Embryonic facial prominence (tissue), 1 donor: ENCODE measurements at regions not wholly inside any gene's neighbourhood (a gene's known extent, or its start where the extent isn't known, plus 50 kb on each side); places are given as distances from the start of the nearest gene placed in this dataset.

Experiments
- DNase-seq: peaks from one replicate; pipeline ENCODE4 v3.0.0-alpha.2; 2016; ENCODE audit errors: extremely low spot score

- DNase-seq, result no peak
These were observed 166.3 kb upstream of the STXBP5 start for GRCh38 chr6:147037881-147038280.

GRCh38 chr6:147040121-147040910, 163.9 kb upstream of the STXBP5 start:
- DNase-seq, result no peak

GRCh38 chr6:147042679-147043078, 161.5 kb upstream of the STXBP5 start:
- no peak for DNase-seq

GRCh38 chr6:147043994-147044477, 160.2 kb upstream of the STXBP5 start:
- no peak for DNase-seq

- no peak for DNase-seq
These were observed 157.9 kb upstream of the STXBP5 start for GRCh38 chr6:147046141-147046877.

- no peak for DNase-seq
These were observed 155.3 kb upstream of the STXBP5 start for GRCh38 chr6:147048930-147049329.

GRCh38 chr6:147053311-147053921, 150.8 kb upstream of the STXBP5 start:
- no peak for DNase-seq

- DNase-seq, result no peak
These were observed 150.1 kb upstream of the STXBP5 start for GRCh38 chr6:147054158-147054557.

GRCh38 chr6:147054871-147055270, 149.3 kb upstream of the STXBP5 start:
- DNase-seq, result no peak

GRCh38 chr6:147055821-147056392, 148.3 kb upstream of the STXBP5 start:
- no peak for DNase-seq

GRCh38 chr6:147057188-147057587, 147.0 kb upstream of the STXBP5 start:
- no peak for DNase-seq

- DNase-seq, result no peak
These were observed 146.4 kb upstream of the STXBP5 start for GRCh38 chr6:147057705-147058342.

- no peak for DNase-seq
These were observed 145.3 kb upstream of the STXBP5 start for GRCh38 chr6:147058786-147059385.

GRCh38 chr6:147060636-147061035, 143.6 kb upstream of the STXBP5 start:
- DNase-seq, result no peak

- no peak for DNase-seq
These were observed 143.0 kb upstream of the STXBP5 start for GRCh38 chr6:147061252-147061651.

GRCh38 chr6:147063469-147064031, 140.7 kb upstream of the STXBP5 start:
- DNase-seq, result no peak

GRCh38 chr6:147065786-147066185, 138.4 kb upstream of the STXBP5 start:
- DNase-seq, result no peak

GRCh38 chr6:147067184-147067583, 137.0 kb upstream of the STXBP5 start:
- no peak for DNase-seq

GRCh38 chr6:147071776-147072175, 132.4 kb upstream of the STXBP5 start:
- no peak for DNase-seq

GRCh38 chr6:147075381-147075780, 128.8 kb upstream of the STXBP5 start:
- no peak for DNase-seq

GRCh38 chr6:147077251-147077650, 127.0 kb upstream of the STXBP5 start:
- no peak for DNase-seq
